Suprapubic skin (tissue), 4 donors: ENCODE measurements at regions not wholly inside any gene's neighbourhood (a gene's known extent, or its start where the extent isn't known, plus 50 kb on each side); places are given as distances from the start of the nearest gene placed in this dataset.
"Not testable (repeated sequence)": the region's sequence is repeated elsewhere in the genome, so short reads cannot be mapped to it uniquely, and the experiment has no call there.

Source experiments
- DNase-seq, 2 donors: peaks; one replicate each; pipeline ENCODE4 v3.0.0-alpha.2; 2019; ENCODE audit warnings: low spot score in 2 of 2
- H3K27ac ChIP-seq: fragments of 200-600 bp; sonication (generic); one replicate; pipeline ENCODE4 v1.5.1; 2019
- H3K27me3 ChIP-seq: fragments of 200-600 bp; sonication (generic); one replicate; pipeline ENCODE4 v1.5.1; 2019
- H3K36me3 ChIP-seq: fragments of 200-600 bp; sonication (generic); one replicate; pipeline ENCODE4 v1.5.1; 2019
- H3K4me1 ChIP-seq: fragments of 200-600 bp; sonication (generic); one replicate; pipeline ENCODE4 v1.5.1; 2019
- H3K4me3 ChIP-seq: fragments of 200-600 bp; sonication (generic); one replicate; pipeline ENCODE4 v1.5.1; 2019; ENCODE audit warnings: mild to moderate bottlenecking
- H3K9me3 ChIP-seq: fragments of 200-600 bp; sonication (generic); one replicate; pipeline ENCODE4 v1.5.1; 2019
- CTCF ChIP-seq, 2 donors: fragments of 200-600 bp in 1 of 2; fragments of 450-650 bp in 1 of 2; sonication (generic) in 1 of 2; IDR thresholded peaks; one replicate each; pipeline ENCODE4 v1.5.1; 2016 to 2019; ENCODE audit warnings: antibody characterized with exemption in 2 of 2, mild to moderate bottlenecking in 1 of 2, moderate library complexity in 1 of 2
- EP300 ChIP-seq: sonication (generic); formaldehyde crosslinking; IDR thresholded peaks from one replicate; pipeline ENCODE4 v1.6.1; 2017; ENCODE audit warnings: antibody characterized with exemption
- POLR2A ChIP-seq, 2 donors: fragments of 450-650 bp; IDR thresholded peaks; one replicate each; pipeline ENCODE4 v1.6.1; 2017; ENCODE audit warnings: antibody characterized with exemption in 2 of 2, mild to moderate bottlenecking in 2 of 2, moderate library complexity in 2 of 2
- POLR2AphosphoS5 ChIP-seq, 3 donors: sonication (generic); formaldehyde crosslinking; IDR thresholded peaks; one replicate each; pipeline ENCODE4 v1.6.1; 2017; ENCODE audit warnings: antibody characterized with exemption in 3 of 3
- WGBS: methylation state at CpG from one replicate; pipeline ENCODE4 v1.1.5; 2018; 5-methylcytosine and 5-hydroxymethylcytosine counted together

GRCh38 chr12:127802271-127802670, 464.7 kb upstream of the TMEM132C start:
- WGBS: 84% methylated on average over 6 of the region's 6 CpGs
- Histone ChIP-seq H3K27me3 (no peaks in the 10 kb centered on the region), H3K9me3 (no peaks in the 10 kb centered on the region), H3K4me1 (no peaks in the 10 kb centered on the region), H3K27ac (no peak overlapping the region), H3K4me3 (no peak overlapping the region), H3K36me3 (no peaks in the 10 kb centered on the region)
- TF ChIP-seq EP300: no peak
- TF ChIP-seq CTCF (IDR thresholded peaks at IDR 0.05): no peak
- no peak for TF ChIP-seq POLR2AphosphoS5 (IDR thresholded peaks at IDR 0.05)
- no peak for TF ChIP-seq POLR2A (IDR thresholded peaks at IDR 0.05)
- no peak for DNase-seq

GRCh38 chr12:127803545-127803944, 463.4 kb upstream of the TMEM132C start:
- H3K4me1 ChIP-seq: no peaks in the 10 kb centered on the region
- WGBS: 26% methylated on average over 3 of the region's 3 CpGs
- H3K27me3 ChIP-seq: no peaks in the 10 kb centered on the region

GRCh38 chr12:127809275-127809674, 457.7 kb upstream of the TMEM132C start:
- H3K9me3 ChIP-seq: no peaks in the 10 kb centered on the region
- WGBS: 47% methylated on average over 1 of the region's 1 CpG
- DNase-seq: no peak

More at GRCh38 chr12:127803545-127803944, 463.4 kb upstream of the TMEM132C start:
- H3K4me3 ChIP-seq: no peak overlapping the region
- H3K27ac ChIP-seq: no peak overlapping the region
- TF ChIP-seq EP300 (no peak), POLR2AphosphoS5 (IDR thresholded peaks at IDR 0.05) (no peak), POLR2A (IDR thresholded peaks at IDR 0.05) (no peak), CTCF (IDR thresholded peaks at IDR 0.05) (no peak)
- no peak for DNase-seq
- H3K9me3 ChIP-seq: no peaks in the 10 kb centered on the region
- no peaks in the 10 kb centered on the region for H3K36me3 ChIP-seq

GRCh38 chr12:127810041-127810440, 456.9 kb upstream of the TMEM132C start:
- peak overlapping the region; percentile 69 for H3K27ac ChIP-seq
- no peaks in the 10 kb centered on the region for H3K27me3 ChIP-seq
- no peak overlapping the region for H3K4me3 ChIP-seq
- 55% methylated on average over 4 of the region's 4 CpGs for WGBS
- no peaks in the 10 kb centered on the region for H3K9me3 ChIP-seq
- no peak for TF ChIP-seq POLR2AphosphoS5 (IDR thresholded peaks at IDR 0.05)
- no peak for TF ChIP-seq CTCF (IDR thresholded peaks at IDR 0.05)
- no peak for TF ChIP-seq EP300
- TF ChIP-seq POLR2A (IDR thresholded peaks at IDR 0.05): no peak
- H3K4me1 ChIP-seq: peaks cover 15% of the 10 kb centered on the region
- DNase-seq: no peak
- no peaks in the 10 kb centered on the region for H3K36me3 ChIP-seq

More at GRCh38 chr12:127809275-127809674, 457.7 kb upstream of the TMEM132C start:
- no peaks in the 10 kb centered on the region for H3K36me3 ChIP-seq
- no peak overlapping the region for H3K4me3 ChIP-seq
- H3K4me1 ChIP-seq: peaks cover 15% of the 10 kb centered on the region
- H3K27ac ChIP-seq: peak overlapping the region; percentile 40
- H3K27me3 ChIP-seq: no peaks in the 10 kb centered on the region
- TF ChIP-seq CTCF (IDR thresholded peaks at IDR 0.05): no peak
- no peak for TF ChIP-seq EP300
- no peak for TF ChIP-seq POLR2A (IDR thresholded peaks at IDR 0.05)
- TF ChIP-seq POLR2AphosphoS5 (IDR thresholded peaks at IDR 0.05): no peak

- H3K36me3 ChIP-seq, H3K9me3 ChIP-seq, DNase-seq, H3K4me3 ChIP-seq, H3K27me3 ChIP-seq: not testable (repeated sequence)
- peaks cover 15% of the 10 kb centered on the region for H3K4me1 ChIP-seq
- WGBS: 33% methylated on average over 4 of the region's 4 CpGs
- peak overlapping the region; percentile 69 for H3K27ac ChIP-seq
Measured at GRCh38 chr12:127810459-127810858, 456.5 kb upstream of the TMEM132C start.

- no peak for TF ChIP-seq CTCF (IDR thresholded peaks at IDR 0.05)
- no peak for TF ChIP-seq EP300
- no peak for TF ChIP-seq POLR2AphosphoS5 (IDR thresholded peaks at IDR 0.05)
- no peak for TF ChIP-seq POLR2A (IDR thresholded peaks at IDR 0.05)
- H3K9me3 ChIP-seq: no peaks in the 10 kb centered on the region
- H3K27ac ChIP-seq: no peak overlapping the region
- no peak overlapping the region for H3K4me3 ChIP-seq
- 16% methylated on average over 7 of the region's 7 CpGs for WGBS
- peaks cover 15% of the 10 kb centered on the region for H3K4me1 ChIP-seq
- H3K27me3 ChIP-seq: no peaks in the 10 kb centered on the region
- no peaks in the 10 kb centered on the region for H3K36me3 ChIP-seq
- no peak for DNase-seq
Measured at GRCh38 chr12:127811988-127812387, 455.0 kb upstream of the TMEM132C start.
